ENCODE measurements at regions not wholly inside any gene's neighbourhood (a gene's known extent, or its start where the extent isn't known, plus 50 kb on each side); places are given as distances from the start of the nearest gene placed in this dataset.

GRCh38 chr4:79472693-79473438 lies 64.8 kb upstream of the GK2 start:
- Histone ChIP-seq H3K36me3 (no peaks in the 10 kb centered on the region), H3K4me3 (no peak overlapping the region), H3K27me3 (replicated peaks; ENCODE audit: insufficient read depth) (no peaks in the 10 kb centered on the region), H3K27ac (no peak overlapping the region), H3K4me1 (ENCODE audit: control insufficient read depth in 1 of 2, low read depth in 2 of 2) (no peaks in the 10 kb centered on the region), H3K9me3 (no peaks in the 10 kb centered on the region)
- no peak for ATAC-seq (ENCODE audit: insufficient number of reproducible peaks, low FRiP score, low read depth)
- no peak for DNase-seq (ENCODE audit: low spot score)
- no peak for TF ChIP-seq CTCF (IDR thresholded peaks at IDR 0.05)

DNA sequence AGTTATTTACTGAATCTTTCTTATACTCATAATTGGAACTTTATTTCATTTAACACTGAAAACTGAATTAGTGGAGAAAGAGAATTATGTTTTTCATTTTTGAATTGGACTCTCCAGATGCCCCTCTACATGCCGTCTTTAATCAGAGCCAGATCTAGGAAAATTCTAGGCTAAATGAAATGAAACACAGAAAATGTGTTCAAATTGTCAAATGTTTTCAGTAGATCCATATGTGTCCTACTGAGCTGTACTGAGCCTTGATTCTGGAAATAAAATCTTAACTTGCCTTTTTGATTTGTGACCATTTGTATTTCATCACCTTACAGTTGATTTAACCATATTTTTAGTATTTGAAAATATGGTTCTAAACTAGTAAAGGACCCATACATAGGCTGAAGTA lies 64.0 kb upstream of the GK2 start:
- ATAC-seq (ENCODE audit: insufficient number of reproducible peaks, low FRiP score, low read depth) (no peak), DNase-seq (ENCODE audit: low spot score) (no peak)
- TF ChIP-seq CTCF (IDR thresholded peaks at IDR 0.05) = no peak
- H3K27ac ChIP-seq = no peak overlapping the region
- no peaks in the 10 kb centered on the region for H3K36me3 ChIP-seq
- no peaks in the 10 kb centered on the region for H3K9me3 ChIP-seq
- H3K4me3 ChIP-seq = no peak overlapping the region
- H3K4me1 ChIP-seq (ENCODE audit: control insufficient read depth in 1 of 2, low read depth in 2 of 2) = no peaks in the 10 kb centered on the region
- no peaks in the 10 kb centered on the region for H3K27me3 ChIP-seq (replicated peaks; ENCODE audit: insufficient read depth)

DNA sequence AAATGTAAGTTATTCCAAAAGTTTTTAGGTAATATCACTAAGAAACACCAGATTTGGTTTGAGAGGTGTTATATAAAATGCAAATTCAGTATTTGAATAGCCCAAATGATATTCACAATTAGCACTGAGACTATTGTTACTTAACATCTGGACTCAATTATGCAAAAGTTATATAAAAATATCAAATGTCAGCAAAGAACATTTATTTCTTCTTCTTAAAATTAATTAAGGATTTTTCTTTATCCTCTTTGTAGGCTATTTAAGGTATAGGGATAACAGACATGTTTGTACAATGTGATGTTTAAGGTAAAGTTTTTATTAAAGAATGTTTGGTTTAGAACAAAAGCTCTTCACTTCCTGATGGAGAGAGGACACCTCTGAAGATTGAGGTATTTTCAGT lies 63.3 kb upstream of the GK2 start:
- H3K4me3 ChIP-seq = no peak overlapping the region
- H3K36me3 ChIP-seq = no peaks in the 10 kb centered on the region
- no peak for TF ChIP-seq CTCF (IDR thresholded peaks at IDR 0.05)
- DNase-seq (ENCODE audit: low spot score) = no peak
- no peaks in the 10 kb centered on the region for H3K27me3 ChIP-seq (replicated peaks; ENCODE audit: insufficient read depth)
- H3K4me1 ChIP-seq (ENCODE audit: control insufficient read depth in 1 of 2, low read depth in 2 of 2) = no peaks in the 10 kb centered on the region
- no peaks in the 10 kb centered on the region for H3K9me3 ChIP-seq
- no peak overlapping the region for H3K27ac ChIP-seq
- ATAC-seq (ENCODE audit: insufficient number of reproducible peaks, low FRiP score, low read depth) = no peak

DNA sequence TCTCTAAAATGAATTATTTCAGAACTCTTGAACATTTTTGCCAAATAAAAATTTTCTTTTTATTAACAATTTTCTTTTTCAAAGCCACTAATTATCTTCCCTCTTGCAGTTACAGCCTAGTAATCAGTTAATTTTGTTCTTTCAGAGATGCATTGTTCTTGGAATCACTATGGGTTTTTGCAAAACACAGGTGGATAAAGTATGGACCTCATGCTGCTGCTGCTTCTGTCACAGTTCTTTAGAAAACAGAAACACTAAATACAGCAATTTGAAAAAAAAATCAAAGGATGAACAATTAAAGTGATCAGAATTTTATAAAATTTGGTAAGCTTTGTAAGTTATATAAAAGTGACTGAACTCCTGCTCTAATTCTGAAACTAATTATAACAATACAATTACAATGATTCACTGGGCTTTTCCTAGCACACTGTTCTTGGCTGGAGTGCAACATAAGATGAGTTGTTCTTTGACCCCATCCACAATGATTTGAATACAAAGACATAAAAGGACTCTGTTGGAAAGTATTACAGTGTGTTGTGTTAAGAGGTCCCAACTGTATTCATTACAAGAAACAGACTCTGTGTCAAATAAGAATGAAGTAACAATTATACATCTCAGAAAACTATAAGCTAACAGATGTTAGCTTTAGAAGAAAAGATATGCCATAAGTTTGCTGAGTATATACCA lies 59.4 kb upstream of the GK2 start:
- ATAC-seq (ENCODE audit: insufficient number of reproducible peaks, low FRiP score, low read depth) = no peak
- no peak overlapping the region for H3K4me3 ChIP-seq
- DNase-seq (ENCODE audit: low spot score) = no peak
- no peak overlapping the region for H3K27ac ChIP-seq
- no peaks in the 10 kb centered on the region for H3K9me3 ChIP-seq
- H3K27me3 ChIP-seq (replicated peaks; ENCODE audit: insufficient read depth) = no peaks in the 10 kb centered on the region
- H3K4me1 ChIP-seq (ENCODE audit: control insufficient read depth in 1 of 2, low read depth in 2 of 2) = no peaks in the 10 kb centered on the region
- no peak for TF ChIP-seq CTCF (IDR thresholded peaks at IDR 0.05)
- H3K36me3 ChIP-seq = no peaks in the 10 kb centered on the region

DNA sequence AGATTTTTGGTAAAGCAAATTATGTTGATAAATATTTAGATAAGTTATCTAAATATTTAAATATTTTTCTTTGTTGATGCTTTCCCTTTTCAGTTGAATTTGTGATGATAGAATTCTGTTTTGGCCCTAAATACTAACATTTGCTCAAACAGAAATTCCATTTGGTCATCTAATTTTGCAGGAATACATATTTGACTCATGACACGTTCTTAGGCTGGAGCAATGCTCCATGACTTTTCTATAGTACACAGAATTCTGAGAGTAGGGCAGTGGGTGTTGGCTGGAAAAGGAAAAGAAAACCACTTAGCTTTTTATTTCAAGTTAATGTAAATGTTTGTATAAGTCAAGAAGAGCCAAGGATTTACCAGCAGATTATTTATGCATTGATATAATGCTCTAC lies 58.6 kb upstream of the GK2 start:
- Histone ChIP-seq H3K9me3 (no peaks in the 10 kb centered on the region), H3K4me3 (no peak overlapping the region), H3K27ac (no peak overlapping the region), H3K4me1 (ENCODE audit: control insufficient read depth in 1 of 2, low read depth in 2 of 2) (no peaks in the 10 kb centered on the region), H3K27me3 (replicated peaks; ENCODE audit: insufficient read depth) (no peaks in the 10 kb centered on the region), H3K36me3 (no peaks in the 10 kb centered on the region)
- no peak for DNase-seq (ENCODE audit: low spot score)
- no peak for ATAC-seq (ENCODE audit: insufficient number of reproducible peaks, low FRiP score, low read depth)
- no peak for TF ChIP-seq CTCF (IDR thresholded peaks at IDR 0.05)

All from thoracic aorta (tissue), 2 donors.